HCT116 (cell line): ENCODE measurements at regions not wholly inside any gene's neighbourhood (a gene's known extent, or its start where the extent isn't known, plus 50 kb on each side); places are given as distances from the start of the nearest gene placed in this dataset.

Source experiments
- ATAC-seq: fragments of 200-7000 bp; cut with Tn5 transposase; 2 replicates; pipeline ENCODE4 v1.9.1; 2020; ENCODE audit warnings: mild to moderate bottlenecking, moderate library complexity
- BruUV-seq: library from RNA; stranded (reverse); fragments of 400-500 nt; replicated peaks from 2 replicates; lab custom pipeline; 2021; lab: Mats Ljungman, UMichigan
- CTCF ChIA-PET: fragments of 300-600 bp; sonication (Branson Sonifier 250); formaldehyde crosslinking; loops from one replicate; lab custom pipeline; 2021; ENCODE audit warnings: antibody characterized with exemption; lab: Charles Lee
- POLR2A ChIA-PET: fragments of 300-600, 350-600 bp; sonication (Branson Sonifier 250); formaldehyde crosslinking; loops from one replicate; lab custom pipeline; 2021; ENCODE audit warnings: antibody characterized with exemption; lab: Charles Lee
- RAD21 ChIA-PET, 2 experiments: fragments of 300-600 bp; sonication (Branson Sonifier 250); formaldehyde crosslinking; loops; one replicate each; lab custom pipeline; 2023; ENCODE audit warnings: low total read pairs in 2 of 2; ENCODE audit not compliant: uncharacterized antibody in 2 of 2, unreplicated experiment in 2 of 2, low non-redundant PET in 1 of 2; lab: Charles Lee
- DNase-seq: peaks from one replicate; pipeline ENCODE4 v3.0.0-alpha.2; 2010; ENCODE audit warnings: low read depth, low spot score
- H2AFZ ChIP-seq: fragments of 200-600 bp; shearing (Covaris generic), sonication (generic); 2 replicates; pipeline ENCODE4 v1.6.1; 2017; ENCODE audit warnings: low read depth, mixed run types, mixed read lengths, antibody characterized with exemption, low read length; ENCODE audit not compliant: poor library complexity, severe bottlenecking
- H3K27ac ChIP-seq: 2 replicates; pipeline ENCODE4 v1.5.1; 2012; ENCODE audit warnings: low read depth, low read length
- H3K27me3 ChIP-seq: fragments of 200-600 bp; sonication (generic); 2 replicates; pipeline ENCODE4 v1.6.1; 2016; ENCODE audit warnings: mixed run types, low read length, mixed read lengths; ENCODE audit not compliant: insufficient read depth
- H3K36me3 ChIP-seq, 2 experiments: fragments of 200-500 bp in 1 of 2; fragments of 200-600 bp in 1 of 2; sonication (Bioruptor generic) in 1 of 2; sonication (generic) in 1 of 2; 2 replicates each; pipeline versions ENCODE4 v1.5.1 to v1.6.1; 2014 to 2016; ENCODE audit warnings: low read length in 2 of 2, inconsistent platforms in 1 of 2, mixed read lengths in 1 of 2, mixed run types in 1 of 2; ENCODE audit not compliant: insufficient read depth in 2 of 2, control insufficient read depth in 1 of 2
- H3K4me1 ChIP-seq, 2 experiments: fragments of 200-600 bp in 1 of 2; sonication (generic) in 1 of 2; 2 replicates each; pipeline versions ENCODE4 v1.5.1 to v1.6.1; 2012 to 2017; ENCODE audit warnings: low read length in 2 of 2, inconsistent platforms in 1 of 2, mild to moderate bottlenecking in 1 of 2, mixed read lengths in 1 of 2, mixed run types in 1 of 2, moderate library complexity in 1 of 2; ENCODE audit not compliant: insufficient read depth in 2 of 2, control insufficient read depth in 1 of 2
- H3K4me2 ChIP-seq: fragments of 200-600 bp; sonication (generic); 2 replicates; pipeline ENCODE4 v1.6.1; 2017; ENCODE audit warnings: mixed run types, low read length, mixed read lengths
- H3K4me3 ChIP-seq, 2 experiments: fragments of 200-600 bp in 1 of 2; sonication (generic) in 1 of 2; replicated peaks in 1 of 2; 2 replicates each; pipeline ENCODE4 v1.5.1; 2011 to 2016; ENCODE audit warnings: low read length in 2 of 2, control low read depth in 1 of 2, low read depth in 1 of 2, mild to moderate bottlenecking in 1 of 2, mixed read lengths in 1 of 2, mixed run types in 1 of 2
- H3K79me2 ChIP-seq: fragments of 200-600 bp; sonication (generic); 2 replicates; pipeline ENCODE4 v1.6.1; 2017; ENCODE audit warnings: mild to moderate bottlenecking, mixed run types, low read length, moderate library complexity, mixed read lengths; ENCODE audit not compliant: insufficient read depth
- H3K9ac ChIP-seq: fragments of 200-600 bp; sonication (generic); 2 replicates; pipeline ENCODE4 v1.6.1; 2016; ENCODE audit warnings: low read length, mixed read lengths
- H3K9me2 ChIP-seq: fragments of 200-600 bp; sonication (generic), shearing (Covaris generic); 2 replicates; pipeline ENCODE4 v1.6.1; 2017; ENCODE audit warnings: mixed run types, mild to moderate bottlenecking, moderate library complexity; ENCODE audit not compliant: insufficient read depth
- H3K9me3 ChIP-seq, 2 experiments: fragments of 200-500 bp in 1 of 2; fragments of 200-600 bp in 1 of 2; sonication (Bioruptor generic) in 1 of 2; sonication (generic) in 1 of 2; 2 replicates each; pipeline ENCODE4 v1.6.1; 2014 to 2017; ENCODE audit warnings: low read length in 2 of 2, mixed read lengths in 2 of 2, inconsistent platforms in 1 of 2, low read depth in 1 of 2, mild to moderate bottlenecking in 1 of 2, mixed run types in 1 of 2, moderate library complexity in 1 of 2; ENCODE audit not compliant: control insufficient read depth in 1 of 2, insufficient read depth in 1 of 2
- H4K20me1 ChIP-seq: fragments of 200-600 bp; sonication (generic), shearing (Covaris generic); 2 replicates; pipeline ENCODE4 v1.6.1; 2017; ENCODE audit warnings: mixed run types, mild to moderate bottlenecking, moderate library complexity; ENCODE audit not compliant: insufficient read depth
- CBX3 ChIP-seq: IDR thresholded peaks from 2 replicates; pipeline ENCODE4 v1.6.1; 2012; ENCODE audit warnings: low read depth
- CEBPB ChIP-seq: IDR thresholded peaks from 2 replicates; pipeline ENCODE4 v1.6.1; 2012; ENCODE audit warnings: low read depth
- EZH2phosphoT487 ChIP-seq: fragments of 200-600 bp; IDR thresholded peaks from 2 replicates; pipeline ENCODE4 v1.6.1; 2018; ENCODE audit warnings: antibody characterized with exemption, borderline replicate concordance
- FOSL1 ChIP-seq: IDR thresholded peaks from 2 replicates; pipeline ENCODE4 v1.6.1; 2012; ENCODE audit warnings: low read depth
- JUND ChIP-seq: IDR thresholded peaks from 2 replicates; pipeline ENCODE4 v1.6.1; 2012
- POLR2A ChIP-seq: IDR thresholded peaks from 2 replicates; pipeline ENCODE4 v1.7.0; 2011; ENCODE audit warnings: borderline replicate concordance; ENCODE audit not compliant: insufficient read depth, insufficient read length; ENCODE audit errors: extremely low read depth
- POLR2AphosphoS5 ChIP-seq: IDR thresholded peaks from 2 replicates; pipeline ENCODE4 v1.6.1; 2011; ENCODE audit warnings: mild to moderate bottlenecking, low read depth, low read length, moderate library complexity
- RAD21 ChIP-seq: IDR thresholded peaks from 2 replicates; pipeline ENCODE4 v1.6.1; 2012; ENCODE audit warnings: low read depth, mild to moderate bottlenecking
- SIN3A ChIP-seq: IDR thresholded peaks from 2 replicates; pipeline ENCODE4 v1.6.1; 2012; ENCODE audit warnings: low read depth
- SP1 ChIP-seq: IDR thresholded peaks from 2 replicates; pipeline ENCODE4 v1.6.1; 2012; ENCODE audit warnings: low read depth
- SRF ChIP-seq: IDR thresholded peaks from 2 replicates; pipeline ENCODE4 v1.6.1; 2012; ENCODE audit warnings: low read depth
- TCF7L2 ChIP-seq: IDR thresholded peaks from 2 replicates; pipeline ENCODE4 v1.7.0; 2011; ENCODE audit warnings: borderline replicate concordance, inconsistent platforms; ENCODE audit not compliant: insufficient read depth, insufficient read length; ENCODE audit errors: extremely low read depth
- YY1 ChIP-seq: IDR thresholded peaks from 2 replicates; pipeline ENCODE4 v1.6.1; 2011; ENCODE audit warnings: low read length, low read depth, moderate library complexity, mild to moderate bottlenecking; ENCODE audit not compliant: insufficient replicate concordance; ENCODE audit errors: extremely low read depth
- ZFX ChIP-seq: fragments of 450-650 bp; IDR thresholded peaks from 2 replicates; pipeline ENCODE4 v1.6.1; 2017
- ZNF274 ChIP-seq: fragments of 200-500 bp; sonication (Bioruptor generic); IDR thresholded peaks from 2 replicates; pipeline ENCODE4 v1.6.1; 2014; ENCODE audit warnings: mild to moderate bottlenecking, low read depth, low read length, inconsistent platforms
- intact Hi-C: fragments of 100-400 bp; cut with micrococcal nuclease; formaldehyde crosslinking; loops from 2 replicates; pipeline ENCODE4 v1.10.0; 2022
- TF ChIP-seq, protein P1 (sequence below), 3 experiments: fragments of 200-600 bp in 1 of 3; sonication (generic) in 1 of 3; IDR thresholded peaks in 2 of 3; conservative IDR thresholded peaks in 1 of 3; 2 replicates each; pipeline ENCODE4 v1.5.1; 2012 to 2017; ENCODE audit warnings: low read depth in 2 of 3, low read length in 2 of 3, antibody characterized with exemption in 1 of 3, borderline replicate concordance in 1 of 3, control low read depth in 1 of 3, mild to moderate bottlenecking in 1 of 3, mixed read lengths in 1 of 3, mixed run types in 1 of 3, moderate library complexity in 1 of 3; ENCODE audit not compliant: insufficient read depth in 1 of 3
- TF ChIP-seq, protein P2 (sequence below): IDR thresholded peaks from 2 replicates; pipeline ENCODE4 v1.6.1; 2012; ENCODE audit warnings: low read depth
- TF ChIP-seq, protein P3 (sequence below): IDR thresholded peaks from 2 replicates; pipeline ENCODE4 v1.6.1; 2011; ENCODE audit warnings: mild to moderate bottlenecking, low read length, moderate library complexity; ENCODE audit not compliant: insufficient replicate concordance; ENCODE audit errors: extremely low read depth
- TF ChIP-seq, protein P4 (sequence below): IDR thresholded peaks from 2 replicates; pipeline ENCODE4 v1.6.1; 2012
- TF ChIP-seq, protein P5 (sequence below): IDR thresholded peaks from 2 replicates; pipeline ENCODE4 v1.6.1; 2012

DNA sequence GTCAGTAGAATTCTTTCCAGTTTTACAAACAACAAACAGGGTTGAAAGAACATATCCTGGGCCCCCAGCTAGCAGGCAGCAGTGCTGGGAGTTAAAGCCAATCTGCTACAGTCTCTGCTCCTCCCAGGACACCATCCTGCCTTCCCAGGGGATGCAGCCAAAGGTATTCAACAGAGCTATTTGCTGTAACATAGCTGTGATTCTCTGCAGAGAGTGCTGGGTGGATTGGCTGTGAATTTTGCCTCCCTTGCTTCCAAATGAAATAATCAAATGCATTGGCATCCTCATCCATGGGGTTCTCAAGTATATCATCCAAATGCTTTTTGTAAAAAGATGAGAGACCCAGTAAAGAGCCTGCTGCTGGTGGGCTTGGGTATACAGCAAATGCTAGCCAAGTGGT, 124.3 kb downstream of the NPIPB5 start:
- BruUV-seq = no TSS peak
- intact Hi-C loops = no loop called here
- POLR2A ChIA-PET = no interaction called here
- H3K4me3 ChIP-seq = no peak overlapping the region
- no peaks in the 10 kb centered on the region for H3K4me1 ChIP-seq
- CTCF ChIA-PET = interaction anchor here (0.9 kb wide), 1 partner anchor 8 kb away, joined by 4 read pairs; no protein-coding TSS in a partner anchor
- H3K9ac ChIP-seq = no peak overlapping the region
- H3K36me3 ChIP-seq = no peaks in the 10 kb centered on the region
- H2AFZ ChIP-seq = no peak overlapping the region
- no peak overlapping the region for H3K4me2 ChIP-seq
- H4K20me1 ChIP-seq = no peaks in the 10 kb centered on the region
- no peak overlapping the region for H3K27ac ChIP-seq
- ATAC-seq (no peak), DNase-seq (no peak)
- H3K9me3 ChIP-seq = no peaks in the 10 kb centered on the region
- no peaks in the 10 kb centered on the region for H3K9me2 ChIP-seq
- RAD21 ChIA-PET = no interaction called here
- peaks cover 12% of the 10 kb centered on the region; the same call in 1 of the 2 replicates for H3K27me3 ChIP-seq
- no peaks in the 10 kb centered on the region for H3K79me2 ChIP-seq
- TF ChIP-seq, protein P1, sequence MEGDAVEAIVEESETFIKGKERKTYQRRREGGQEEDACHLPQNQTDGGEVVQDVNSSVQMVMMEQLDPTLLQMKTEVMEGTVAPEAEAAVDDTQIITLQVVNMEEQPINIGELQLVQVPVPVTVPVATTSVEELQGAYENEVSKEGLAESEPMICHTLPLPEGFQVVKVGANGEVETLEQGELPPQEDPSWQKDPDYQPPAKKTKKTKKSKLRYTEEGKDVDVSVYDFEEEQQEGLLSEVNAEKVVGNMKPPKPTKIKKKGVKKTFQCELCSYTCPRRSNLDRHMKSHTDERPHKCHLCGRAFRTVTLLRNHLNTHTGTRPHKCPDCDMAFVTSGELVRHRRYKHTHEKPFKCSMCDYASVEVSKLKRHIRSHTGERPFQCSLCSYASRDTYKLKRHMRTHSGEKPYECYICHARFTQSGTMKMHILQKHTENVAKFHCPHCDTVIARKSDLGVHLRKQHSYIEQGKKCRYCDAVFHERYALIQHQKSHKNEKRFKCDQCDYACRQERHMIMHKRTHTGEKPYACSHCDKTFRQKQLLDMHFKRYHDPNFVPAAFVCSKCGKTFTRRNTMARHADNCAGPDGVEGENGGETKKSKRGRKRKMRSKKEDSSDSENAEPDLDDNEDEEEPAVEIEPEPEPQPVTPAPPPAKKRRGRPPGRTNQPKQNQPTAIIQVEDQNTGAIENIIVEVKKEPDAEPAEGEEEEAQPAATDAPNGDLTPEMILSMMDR (IDR thresholded peaks at IDR 0.05 in 2 of 3, conservative IDR thresholded peaks at IDR 0.05 in 1 of 3; ENCODE audit: borderline replicate concordance in 1 of 3, insufficient read depth in 1 of 3, low read depth in 2 of 3, low read length in 2 of 3) = no peak
- TF ChIP-seq CBX3 (no peak), SIN3A (no peak), SP1 (no peak), EZH2phosphoT487 (no peak), SRF (no peak), POLR2AphosphoS5 (no peak), POLR2A (no peak), JUND (no peak), ZNF274 (no peak), CEBPB (no peak), RAD21 (no peak), ZFX (no peak), YY1 (no peak), FOSL1 (no peak), TCF7L2 (no peak)
- TF ChIP-seq, protein P2, sequence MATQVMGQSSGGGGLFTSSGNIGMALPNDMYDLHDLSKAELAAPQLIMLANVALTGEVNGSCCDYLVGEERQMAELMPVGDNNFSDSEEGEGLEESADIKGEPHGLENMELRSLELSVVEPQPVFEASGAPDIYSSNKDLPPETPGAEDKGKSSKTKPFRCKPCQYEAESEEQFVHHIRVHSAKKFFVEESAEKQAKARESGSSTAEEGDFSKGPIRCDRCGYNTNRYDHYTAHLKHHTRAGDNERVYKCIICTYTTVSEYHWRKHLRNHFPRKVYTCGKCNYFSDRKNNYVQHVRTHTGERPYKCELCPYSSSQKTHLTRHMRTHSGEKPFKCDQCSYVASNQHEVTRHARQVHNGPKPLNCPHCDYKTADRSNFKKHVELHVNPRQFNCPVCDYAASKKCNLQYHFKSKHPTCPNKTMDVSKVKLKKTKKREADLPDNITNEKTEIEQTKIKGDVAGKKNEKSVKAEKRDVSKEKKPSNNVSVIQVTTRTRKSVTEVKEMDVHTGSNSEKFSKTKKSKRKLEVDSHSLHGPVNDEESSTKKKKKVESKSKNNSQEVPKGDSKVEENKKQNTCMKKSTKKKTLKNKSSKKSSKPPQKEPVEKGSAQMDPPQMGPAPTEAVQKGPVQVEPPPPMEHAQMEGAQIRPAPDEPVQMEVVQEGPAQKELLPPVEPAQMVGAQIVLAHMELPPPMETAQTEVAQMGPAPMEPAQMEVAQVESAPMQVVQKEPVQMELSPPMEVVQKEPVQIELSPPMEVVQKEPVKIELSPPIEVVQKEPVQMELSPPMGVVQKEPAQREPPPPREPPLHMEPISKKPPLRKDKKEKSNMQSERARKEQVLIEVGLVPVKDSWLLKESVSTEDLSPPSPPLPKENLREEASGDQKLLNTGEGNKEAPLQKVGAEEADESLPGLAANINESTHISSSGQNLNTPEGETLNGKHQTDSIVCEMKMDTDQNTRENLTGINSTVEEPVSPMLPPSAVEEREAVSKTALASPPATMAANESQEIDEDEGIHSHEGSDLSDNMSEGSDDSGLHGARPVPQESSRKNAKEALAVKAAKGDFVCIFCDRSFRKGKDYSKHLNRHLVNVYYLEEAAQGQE = no peak
- TF ChIP-seq, protein P3, sequence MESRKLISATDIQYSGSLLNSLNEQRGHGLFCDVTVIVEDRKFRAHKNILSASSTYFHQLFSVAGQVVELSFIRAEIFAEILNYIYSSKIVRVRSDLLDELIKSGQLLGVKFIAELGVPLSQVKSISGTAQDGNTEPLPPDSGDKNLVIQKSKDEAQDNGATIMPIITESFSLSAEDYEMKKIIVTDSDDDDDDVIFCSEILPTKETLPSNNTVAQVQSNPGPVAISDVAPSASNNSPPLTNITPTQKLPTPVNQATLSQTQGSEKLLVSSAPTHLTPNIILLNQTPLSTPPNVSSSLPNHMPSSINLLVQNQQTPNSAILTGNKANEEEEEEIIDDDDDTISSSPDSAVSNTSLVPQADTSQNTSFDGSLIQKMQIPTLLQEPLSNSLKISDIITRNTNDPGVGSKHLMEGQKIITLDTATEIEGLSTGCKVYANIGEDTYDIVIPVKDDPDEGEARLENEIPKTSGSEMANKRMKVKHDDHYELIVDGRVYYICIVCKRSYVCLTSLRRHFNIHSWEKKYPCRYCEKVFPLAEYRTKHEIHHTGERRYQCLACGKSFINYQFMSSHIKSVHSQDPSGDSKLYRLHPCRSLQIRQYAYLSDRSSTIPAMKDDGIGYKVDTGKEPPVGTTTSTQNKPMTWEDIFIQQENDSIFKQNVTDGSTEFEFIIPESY = no peak
- TF ChIP-seq, protein P4, sequence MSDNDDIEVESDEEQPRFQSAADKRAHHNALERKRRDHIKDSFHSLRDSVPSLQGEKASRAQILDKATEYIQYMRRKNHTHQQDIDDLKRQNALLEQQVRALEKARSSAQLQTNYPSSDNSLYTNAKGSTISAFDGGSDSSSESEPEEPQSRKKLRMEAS = no peak
- TF ChIP-seq, protein P5, sequence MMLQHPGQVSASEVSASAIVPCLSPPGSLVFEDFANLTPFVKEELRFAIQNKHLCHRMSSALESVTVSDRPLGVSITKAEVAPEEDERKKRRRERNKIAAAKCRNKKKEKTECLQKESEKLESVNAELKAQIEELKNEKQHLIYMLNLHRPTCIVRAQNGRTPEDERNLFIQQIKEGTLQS = no peak
- TF ChIP-seq, all 23 proteins: peak for 0
